WTC11 (cell line): ENCODE measurements at regions not wholly inside any gene's neighbourhood (a gene's known extent, or its start where the extent isn't known, plus 50 kb on each side); places are given as distances from the start of the nearest gene placed in this dataset.

Experiments
- ATAC-seq: fragments of 200-7000 bp; cut with Tn5 transposase; 2 replicates; pipeline ENCODE4 v1.10.0; 2021; ENCODE audit warnings: mild to moderate bottlenecking, moderate library complexity
- CTCF ChIA-PET: fragments of 300-600 bp; sonication (Branson Sonifier 250); formaldehyde crosslinking; loops from one replicate; lab custom pipeline; 2021; ENCODE audit warnings: antibody characterized with exemption; lab: Charles Lee
- POLR2A ChIA-PET: fragments of 350-600 bp; sonication (Branson Sonifier 250); formaldehyde crosslinking; loops from one replicate; lab custom pipeline; 2021; ENCODE audit warnings: antibody characterized with exemption; lab: Charles Lee
- DNase-seq: peaks from one replicate; pipeline ENCODE4 v3.0.0; 2021; ENCODE audit warnings: low spot score
- H3K27ac Mint-ChIP-seq: 2 replicates; pipeline ENCODE4 v1.8.0; 2021; ENCODE audit warnings: mixed read lengths
- H3K27me3 Mint-ChIP-seq: 2 replicates; pipeline ENCODE4 v1.8.0; 2021; ENCODE audit warnings: low read depth, mild to moderate bottlenecking, moderate library complexity, mixed read lengths
- H3K36me3 Mint-ChIP-seq: 2 replicates; pipeline ENCODE4 v1.8.0; 2021; ENCODE audit warnings: mixed read lengths
- H3K4me1 Mint-ChIP-seq: 2 replicates; pipeline ENCODE4 v1.8.0; 2022; ENCODE audit warnings: mixed read lengths
- H3K4me3 Mint-ChIP-seq: 2 replicates; pipeline ENCODE4 v1.8.0; 2021; ENCODE audit warnings: mild to moderate bottlenecking, moderate library complexity, mixed read lengths
- H3K9me3 Mint-ChIP-seq: 2 replicates; pipeline ENCODE4 v1.8.0; 2021; ENCODE audit warnings: mixed read lengths
- CREM ChIP-seq: sonication (generic); formaldehyde crosslinking; IDR thresholded peaks from 2 replicates; pipeline ENCODE4 v1.8.1; 2022; ENCODE audit warnings: mild to moderate bottlenecking, missing genetic modification reagents, moderate library complexity
- ELF4 ChIP-seq: sonication (generic); formaldehyde crosslinking; IDR thresholded peaks from 2 replicates; pipeline ENCODE4 v1.8.1; 2022; ENCODE audit warnings: low read depth, mild to moderate bottlenecking, moderate library complexity, missing genetic modification reagents
- ESRRA ChIP-seq: sonication (generic); formaldehyde crosslinking; IDR thresholded peaks from 2 replicates; pipeline ENCODE4 v1.8.1; 2022; ENCODE audit warnings: mild to moderate bottlenecking, missing genetic modification reagents, borderline replicate concordance
- GABPB1 ChIP-seq: sonication (generic); formaldehyde crosslinking; IDR thresholded peaks from 2 replicates; pipeline ENCODE4 v1.8.1; 2023; ENCODE audit warnings: mild to moderate bottlenecking, missing genetic modification reagents
- GTF2I ChIP-seq: fragments of 250-450 bp; sonication (Bioruptor Pico); conservative IDR thresholded peaks from 2 replicates; pipeline ENCODE4 v1.4.0; 2021; ENCODE audit warnings: mild to moderate bottlenecking
- IRF2 ChIP-seq: sonication (generic); formaldehyde crosslinking; IDR thresholded peaks from 2 replicates; pipeline ENCODE4 v1.8.0; 2022; ENCODE audit warnings: low read depth, missing genetic modification reagents, borderline replicate concordance
- JAZF1 ChIP-seq: fragments of 250-450 bp; sonication (Bioruptor Pico); IDR thresholded peaks from 2 replicates; pipeline ENCODE4 v1.9.0; 2021; ENCODE audit warnings: moderate library complexity, mild to moderate bottlenecking, inconsistent platforms
- JUN ChIP-seq: sonication (generic); formaldehyde crosslinking; IDR thresholded peaks from 2 replicates; pipeline ENCODE4 v1.8.0; 2023; ENCODE audit warnings: mild to moderate bottlenecking, missing genetic modification reagents
- NFE2L1 ChIP-seq: sonication (generic); formaldehyde crosslinking; IDR thresholded peaks from 2 replicates; pipeline ENCODE4 v1.8.1; 2023; ENCODE audit warnings: missing genetic modification reagents
- NR2C2 ChIP-seq: sonication (generic); formaldehyde crosslinking; IDR thresholded peaks from 2 replicates; pipeline ENCODE4 v1.8.0; 2022; ENCODE audit warnings: mild to moderate bottlenecking, missing genetic modification reagents
- OVOL2 ChIP-seq: fragments of 250-450 bp; sonication (Bioruptor Pico); IDR thresholded peaks from 2 replicates; pipeline ENCODE4 v1.9.0; 2021; ENCODE audit warnings: mild to moderate bottlenecking, borderline replicate concordance
- PRRX2 ChIP-seq: fragments of 250-450 bp; sonication (Bioruptor Pico); IDR thresholded peaks from 2 replicates; pipeline ENCODE4 v1.8.0; 2021; ENCODE audit warnings: mild to moderate bottlenecking
- SMAD4 ChIP-seq: sonication (generic); formaldehyde crosslinking; IDR thresholded peaks from 2 replicates; pipeline ENCODE4 v1.8.0; 2022; ENCODE audit warnings: mild to moderate bottlenecking, missing genetic modification reagents
- SOX15 ChIP-seq: fragments of 250-450 bp; sonication (Bioruptor Pico); IDR thresholded peaks from 2 replicates; pipeline ENCODE4 v1.9.0; 2021; ENCODE audit warnings: mild to moderate bottlenecking
- ZNF138 ChIP-seq: sonication (generic); formaldehyde crosslinking; conservative IDR thresholded peaks from 2 replicates; pipeline ENCODE4 v1.8.1; 2022; ENCODE audit warnings: mild to moderate bottlenecking, moderate library complexity, missing genetic modification reagents
- ZNF232 ChIP-seq: sonication (generic); formaldehyde crosslinking; IDR thresholded peaks from 2 replicates; pipeline ENCODE4 v1.8.0; 2022; ENCODE audit warnings: mild to moderate bottlenecking, missing genetic modification reagents
- ZNF423 ChIP-seq: fragments of 250-450 bp; sonication (Bioruptor Pico); IDR thresholded peaks from 2 replicates; pipeline ENCODE4 v2.1.2; 2022; ENCODE audit warnings: mild to moderate bottlenecking, moderate library complexity
- TF ChIP-seq, protein P1 (sequence below): sonication (generic); formaldehyde crosslinking; IDR thresholded peaks from 2 replicates; pipeline ENCODE4 v1.8.1; 2022; ENCODE audit warnings: missing genetic modification reagents, borderline replicate concordance
- TF ChIP-seq, protein P2 (sequence below): sonication (generic); formaldehyde crosslinking; IDR thresholded peaks from 2 replicates; pipeline ENCODE4 v1.8.1; 2023; ENCODE audit warnings: mild to moderate bottlenecking, moderate library complexity, missing genetic modification reagents
- TF ChIP-seq, protein P3 (sequence below): sonication (generic); formaldehyde crosslinking; IDR thresholded peaks from 2 replicates; pipeline ENCODE4 v1.8.1; 2023; ENCODE audit warnings: mild to moderate bottlenecking, missing genetic modification reagents, moderate library complexity
- TF ChIP-seq, protein P4 (sequence below): fragments of 250-450 bp; sonication (Bioruptor Pico); IDR thresholded peaks from 2 replicates; pipeline ENCODE4 v1.9.0; 2021; ENCODE audit warnings: moderate library complexity, mild to moderate bottlenecking, inconsistent platforms, borderline replicate concordance
- TF ChIP-seq, protein P5 (sequence below): sonication (generic); formaldehyde crosslinking; IDR thresholded peaks from 2 replicates; pipeline ENCODE4 v1.8.0; 2023; ENCODE audit warnings: missing genetic modification reagents, mild to moderate bottlenecking, borderline replicate concordance
- TF ChIP-seq, protein P6 (sequence below): sonication (generic); formaldehyde crosslinking; IDR thresholded peaks from 2 replicates; pipeline ENCODE4 v1.8.1; 2022; ENCODE audit warnings: low read depth, missing genetic modification reagents, borderline replicate concordance
- TF ChIP-seq, protein P7 (sequence below): sonication (generic); formaldehyde crosslinking; IDR thresholded peaks from 2 replicates; pipeline ENCODE4 v1.8.1; 2023; ENCODE audit warnings: mild to moderate bottlenecking, missing genetic modification reagents

DNA sequence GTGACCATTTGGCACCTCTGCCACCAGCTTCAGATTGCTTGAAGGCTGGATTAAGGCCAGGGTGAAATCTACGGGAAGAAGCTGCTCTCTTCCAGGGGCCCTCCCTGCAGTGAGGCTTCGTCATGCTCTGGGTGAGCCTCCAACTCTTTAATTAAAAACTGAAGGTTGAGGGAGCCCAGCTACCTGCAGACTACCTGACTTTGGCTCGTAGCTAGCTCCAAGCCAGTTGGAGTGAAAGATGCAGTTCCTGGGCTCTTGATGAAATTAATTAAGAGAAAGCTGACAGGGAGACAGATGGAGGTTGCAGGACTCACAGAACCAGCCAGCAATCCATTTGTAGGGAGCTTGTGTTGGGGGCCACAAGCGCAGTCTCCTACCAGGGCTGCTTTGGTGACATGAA is 168.5 kb upstream of the SFSWAP start:
- H3K4me3 Mint-ChIP-seq = no peak overlapping the region
- no peak overlapping the region for H3K27ac Mint-ChIP-seq
- H3K9me3 Mint-ChIP-seq = peaks cover 51% of the 10 kb centered on the region
- ATAC-seq = no peak
- no peaks in the 10 kb centered on the region; the same call in none of the 2 replicates for H3K27me3 Mint-ChIP-seq
- DNase-seq = no peak
- TF ChIP-seq JUN (no peak), ZNF423 (no peak), ESRRA (CRISPR knock-in tag) (no peak), JAZF1 (CRISPR knock-in tag) (no peak), GTF2I (no peak), GABPB1 (CRISPR knock-in tag) (no peak), ZNF138 (CRISPR knock-in tag) (no peak), SOX15 (CRISPR knock-in tag) (no peak), PRRX2 (no peak), NFE2L1 (CRISPR knock-in tag) (no peak), SMAD4 (CRISPR knock-in tag) (no peak)
- TF ChIP-seq, protein P1, sequence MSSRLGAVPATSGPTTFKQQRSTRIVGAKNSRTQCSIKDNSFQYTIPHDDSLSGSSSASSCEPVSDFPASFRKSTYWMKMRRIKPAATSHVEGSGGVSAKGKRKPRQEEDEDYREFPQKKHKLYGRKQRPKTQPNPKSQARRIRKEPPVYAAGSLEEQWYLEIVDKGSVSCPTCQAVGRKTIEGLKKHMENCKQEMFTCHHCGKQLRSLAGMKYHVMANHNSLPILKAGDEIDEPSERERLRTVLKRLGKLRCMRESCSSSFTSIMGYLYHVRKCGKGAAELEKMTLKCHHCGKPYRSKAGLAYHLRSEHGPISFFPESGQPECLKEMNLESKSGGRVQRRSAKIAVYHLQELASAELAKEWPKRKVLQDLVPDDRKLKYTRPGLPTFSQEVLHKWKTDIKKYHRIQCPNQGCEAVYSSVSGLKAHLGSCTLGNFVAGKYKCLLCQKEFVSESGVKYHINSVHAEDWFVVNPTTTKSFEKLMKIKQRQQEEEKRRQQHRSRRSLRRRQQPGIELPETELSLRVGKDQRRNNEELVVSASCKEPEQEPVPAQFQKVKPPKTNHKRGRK (CRISPR knock-in tag) = no peak
- TF ChIP-seq, protein P2, sequence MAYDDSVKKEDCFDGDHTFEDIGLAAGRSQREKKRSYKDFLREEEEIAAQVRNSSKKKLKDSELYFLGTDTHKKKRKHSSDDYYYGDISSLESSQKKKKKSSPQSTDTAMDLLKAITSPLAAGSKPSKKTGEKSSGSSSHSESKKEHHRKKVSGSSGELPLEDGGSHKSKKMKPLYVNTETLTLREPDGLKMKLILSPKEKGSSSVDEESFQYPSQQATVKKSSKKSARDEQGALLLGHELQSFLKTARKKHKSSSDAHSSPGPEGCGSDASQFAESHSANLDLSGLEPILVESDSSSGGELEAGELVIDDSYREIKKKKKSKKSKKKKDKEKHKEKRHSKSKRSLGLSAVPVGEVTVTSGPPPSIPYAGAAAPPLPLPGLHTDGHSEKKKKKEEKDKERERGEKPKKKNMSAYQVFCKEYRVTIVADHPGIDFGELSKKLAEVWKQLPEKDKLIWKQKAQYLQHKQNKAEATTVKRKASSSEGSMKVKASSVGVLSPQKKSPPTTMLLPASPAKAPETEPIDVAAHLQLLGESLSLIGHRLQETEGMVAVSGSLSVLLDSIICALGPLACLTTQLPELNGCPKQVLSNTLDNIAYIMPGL = no peak
- TF ChIP-seq, protein P3, sequence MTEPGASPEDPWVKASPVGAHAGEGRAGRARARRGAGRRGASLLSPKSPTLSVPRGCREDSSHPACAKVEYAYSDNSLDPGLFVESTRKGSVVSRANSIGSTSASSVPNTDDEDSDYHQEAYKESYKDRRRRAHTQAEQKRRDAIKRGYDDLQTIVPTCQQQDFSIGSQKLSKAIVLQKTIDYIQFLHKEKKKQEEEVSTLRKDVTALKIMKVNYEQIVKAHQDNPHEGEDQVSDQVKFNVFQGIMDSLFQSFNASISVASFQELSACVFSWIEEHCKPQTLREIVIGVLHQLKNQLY (CRISPR knock-in tag) = no peak
- TF ChIP-seq, protein P4, sequence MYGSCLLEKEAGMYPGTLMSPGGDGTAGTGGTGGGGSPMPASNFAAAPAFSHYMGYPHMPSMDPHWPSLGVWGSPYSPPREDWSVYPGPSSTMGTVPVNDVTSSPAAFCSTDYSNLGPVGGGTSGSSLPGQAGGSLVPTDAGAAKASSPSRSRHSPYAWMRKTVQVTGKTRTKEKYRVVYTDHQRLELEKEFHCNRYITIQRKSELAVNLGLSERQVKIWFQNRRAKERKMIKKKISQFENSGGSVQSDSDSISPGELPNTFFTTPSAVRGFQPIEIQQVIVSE = no peak
- TF ChIP-seq, protein P5, sequence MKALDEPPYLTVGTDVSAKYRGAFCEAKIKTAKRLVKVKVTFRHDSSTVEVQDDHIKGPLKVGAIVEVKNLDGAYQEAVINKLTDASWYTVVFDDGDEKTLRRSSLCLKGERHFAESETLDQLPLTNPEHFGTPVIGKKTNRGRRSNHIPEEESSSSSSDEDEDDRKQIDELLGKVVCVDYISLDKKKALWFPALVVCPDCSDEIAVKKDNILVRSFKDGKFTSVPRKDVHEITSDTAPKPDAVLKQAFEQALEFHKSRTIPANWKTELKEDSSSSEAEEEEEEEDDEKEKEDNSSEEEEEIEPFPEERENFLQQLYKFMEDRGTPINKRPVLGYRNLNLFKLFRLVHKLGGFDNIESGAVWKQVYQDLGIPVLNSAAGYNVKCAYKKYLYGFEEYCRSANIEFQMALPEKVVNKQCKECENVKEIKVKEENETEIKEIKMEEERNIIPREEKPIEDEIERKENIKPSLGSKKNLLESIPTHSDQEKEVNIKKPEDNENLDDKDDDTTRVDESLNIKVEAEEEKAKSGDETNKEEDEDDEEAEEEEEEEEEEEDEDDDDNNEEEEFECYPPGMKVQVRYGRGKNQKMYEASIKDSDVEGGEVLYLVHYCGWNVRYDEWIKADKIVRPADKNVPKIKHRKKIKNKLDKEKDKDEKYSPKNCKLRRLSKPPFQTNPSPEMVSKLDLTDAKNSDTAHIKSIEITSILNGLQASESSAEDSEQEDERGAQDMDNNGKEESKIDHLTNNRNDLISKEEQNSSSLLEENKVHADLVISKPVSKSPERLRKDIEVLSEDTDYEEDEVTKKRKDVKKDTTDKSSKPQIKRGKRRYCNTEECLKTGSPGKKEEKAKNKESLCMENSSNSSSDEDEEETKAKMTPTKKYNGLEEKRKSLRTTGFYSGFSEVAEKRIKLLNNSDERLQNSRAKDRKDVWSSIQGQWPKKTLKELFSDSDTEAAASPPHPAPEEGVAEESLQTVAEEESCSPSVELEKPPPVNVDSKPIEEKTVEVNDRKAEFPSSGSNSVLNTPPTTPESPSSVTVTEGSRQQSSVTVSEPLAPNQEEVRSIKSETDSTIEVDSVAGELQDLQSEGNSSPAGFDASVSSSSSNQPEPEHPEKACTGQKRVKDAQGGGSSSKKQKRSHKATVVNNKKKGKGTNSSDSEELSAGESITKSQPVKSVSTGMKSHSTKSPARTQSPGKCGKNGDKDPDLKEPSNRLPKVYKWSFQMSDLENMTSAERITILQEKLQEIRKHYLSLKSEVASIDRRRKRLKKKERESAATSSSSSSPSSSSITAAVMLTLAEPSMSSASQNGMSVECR (CRISPR knock-in tag) = no peak
- H3K4me1 Mint-ChIP-seq = no peaks in the 10 kb centered on the region
- ChIA-PET POLR2A (no interaction called here), CTCF (no interaction called here)
- peaks cover 2% of the 10 kb centered on the region; the same call in 1 of the 2 replicates for H3K36me3 Mint-ChIP-seq

DNA sequence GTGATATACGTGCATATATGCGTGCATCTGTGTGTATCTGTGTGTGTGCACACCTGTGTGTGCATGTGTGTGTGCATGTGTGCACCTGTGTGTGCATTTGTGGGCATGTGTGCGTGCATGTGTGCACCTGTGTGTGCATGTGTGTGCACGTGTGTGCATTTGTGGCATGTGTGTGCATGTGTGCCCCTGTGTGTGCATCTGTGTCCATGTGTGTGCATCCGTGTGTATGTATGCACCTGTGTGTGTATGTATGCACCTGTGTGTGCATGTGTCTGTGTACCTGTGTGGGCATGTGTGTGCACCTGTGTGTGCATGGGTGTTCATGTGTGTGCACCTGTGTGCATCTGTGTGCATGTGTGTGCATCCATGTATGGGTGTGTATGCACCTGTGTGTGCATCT is 167.8 kb upstream of the SFSWAP start:
- DNase-seq (no peak), ATAC-seq (no peak)
- Mint-ChIP-seq H3K9me3 (peaks cover 51% of the 10 kb centered on the region), H3K36me3 (peaks cover 2% of the 10 kb centered on the region; the same call in 1 of the 2 replicates), H3K27me3 (no peaks in the 10 kb centered on the region; the same call in none of the 2 replicates), H3K4me1 (no peaks in the 10 kb centered on the region), H3K27ac (no peak overlapping the region), H3K4me3 (no peak overlapping the region)
- ChIA-PET POLR2A (no interaction called here), CTCF (no interaction called here)
- TF ChIP-seq, protein P1 (CRISPR knock-in tag) = no peak
- TF ChIP-seq OVOL2 (CRISPR knock-in tag) (no peak), NR2C2 (no peak), CREM (CRISPR knock-in tag) (no peak), SOX15 (CRISPR knock-in tag) (no peak), SMAD4 (CRISPR knock-in tag) (no peak), IRF2 (CRISPR knock-in tag) (no peak), ZNF232 (no peak), ELF4 (CRISPR knock-in tag) (no peak)
- TF ChIP-seq, protein P6, sequence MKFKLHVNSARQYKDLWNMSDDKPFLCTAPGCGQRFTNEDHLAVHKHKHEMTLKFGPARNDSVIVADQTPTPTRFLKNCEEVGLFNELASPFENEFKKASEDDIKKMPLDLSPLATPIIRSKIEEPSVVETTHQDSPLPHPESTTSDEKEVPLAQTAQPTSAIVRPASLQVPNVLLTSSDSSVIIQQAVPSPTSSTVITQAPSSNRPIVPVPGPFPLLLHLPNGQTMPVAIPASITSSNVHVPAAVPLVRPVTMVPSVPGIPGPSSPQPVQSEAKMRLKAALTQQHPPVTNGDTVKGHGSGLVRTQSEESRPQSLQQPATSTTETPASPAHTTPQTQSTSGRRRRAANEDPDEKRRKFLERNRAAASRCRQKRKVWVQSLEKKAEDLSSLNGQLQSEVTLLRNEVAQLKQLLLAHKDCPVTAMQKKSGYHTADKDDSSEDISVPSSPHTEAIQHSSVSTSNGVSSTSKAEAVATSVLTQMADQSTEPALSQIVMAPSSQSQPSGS (CRISPR knock-in tag) = no peak
- TF ChIP-seq, protein P7, sequence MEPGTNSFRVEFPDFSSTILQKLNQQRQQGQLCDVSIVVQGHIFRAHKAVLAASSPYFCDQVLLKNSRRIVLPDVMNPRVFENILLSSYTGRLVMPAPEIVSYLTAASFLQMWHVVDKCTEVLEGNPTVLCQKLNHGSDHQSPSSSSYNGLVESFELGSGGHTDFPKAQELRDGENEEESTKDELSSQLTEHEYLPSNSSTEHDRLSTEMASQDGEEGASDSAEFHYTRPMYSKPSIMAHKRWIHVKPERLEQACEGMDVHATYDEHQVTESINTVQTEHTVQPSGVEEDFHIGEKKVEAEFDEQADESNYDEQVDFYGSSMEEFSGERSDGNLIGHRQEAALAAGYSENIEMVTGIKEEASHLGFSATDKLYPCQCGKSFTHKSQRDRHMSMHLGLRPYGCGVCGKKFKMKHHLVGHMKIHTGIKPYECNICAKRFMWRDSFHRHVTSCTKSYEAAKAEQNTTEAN (CRISPR knock-in tag) = no peak
- TF ChIP-seq, all 79 proteins: peak for 0
